ENCODE measurements at regions not wholly inside any gene's neighbourhood (a gene's known extent, or its start where the extent isn't known, plus 50 kb on each side); places are given as distances from the start of the nearest gene placed in this dataset.

- H3K27me3 ChIP-seq (ENCODE audit: control insufficient read depth, insufficient read depth, low read length), result no peaks in the 10 kb centered on the region
- no CpG with 5 or more reads among the region's 10 CpGs for WGBS (ENCODE audit: insufficient coverage, insufficient read length)
Measured at GRCh38 chr5:3056866-3057265, 305.4 kb upstream of the IRX2 start.

GRCh38 chr5:3051400-3051799, 299.9 kb upstream of the IRX2 start:
- H3K36me3 ChIP-seq (ENCODE audit: control insufficient read depth, insufficient read depth, low read length), result no peaks in the 10 kb centered on the region
- no peaks in the 10 kb centered on the region for H3K9me3 ChIP-seq (ENCODE audit: control insufficient read depth, insufficient read depth, low read length)
- no peaks in the 10 kb centered on the region for H3K4me1 ChIP-seq (ENCODE audit: control insufficient read depth, insufficient read depth, low read length)
- no CpG with 5 or more reads among the region's 16 CpGs for WGBS (ENCODE audit: insufficient coverage, insufficient read length)
- H3K27ac ChIP-seq (ENCODE audit: low read length), result no peak overlapping the region
- H3K4me3 ChIP-seq (ENCODE audit: low read length), result no peak overlapping the region
- no peak for DNase-seq (ENCODE audit: low read depth, low spot score)
- no peaks in the 10 kb centered on the region for H3K27me3 ChIP-seq (ENCODE audit: control insufficient read depth, insufficient read depth, low read length)

More at GRCh38 chr5:3056866-3057265, 305.4 kb upstream of the IRX2 start:
- no peak overlapping the region for H3K27ac ChIP-seq (ENCODE audit: low read length)
- no peaks in the 10 kb centered on the region for H3K9me3 ChIP-seq (ENCODE audit: control insufficient read depth, insufficient read depth, low read length)
- DNase-seq (ENCODE audit: low read depth, low spot score), result no peak
- no peaks in the 10 kb centered on the region for H3K4me1 ChIP-seq (ENCODE audit: control insufficient read depth, insufficient read depth, low read length)
- H3K36me3 ChIP-seq (ENCODE audit: control insufficient read depth, insufficient read depth, low read length), result no peaks in the 10 kb centered on the region
- H3K4me3 ChIP-seq (ENCODE audit: low read length), result no peak overlapping the region

- no peaks in the 10 kb centered on the region for H3K36me3 ChIP-seq (ENCODE audit: control insufficient read depth, insufficient read depth, low read length)
- DNase-seq (ENCODE audit: low read depth, low spot score), result no peak
- H3K27me3 ChIP-seq (ENCODE audit: control insufficient read depth, insufficient read depth, low read length), result no peaks in the 10 kb centered on the region
- H3K9me3 ChIP-seq (ENCODE audit: control insufficient read depth, insufficient read depth, low read length), result no peaks in the 10 kb centered on the region
- no CpG with 5 or more reads among the region's 13 CpGs for WGBS (ENCODE audit: insufficient coverage, insufficient read length)
- no peak overlapping the region for H3K27ac ChIP-seq (ENCODE audit: low read length)
- H3K4me1 ChIP-seq (ENCODE audit: control insufficient read depth, insufficient read depth, low read length), result no peaks in the 10 kb centered on the region
- no peak overlapping the region for H3K4me3 ChIP-seq (ENCODE audit: low read length)
Measured at GRCh38 chr5:3050863-3051262, 299.4 kb upstream of the IRX2 start.

GRCh38 chr5:3049261-3049660, 297.8 kb upstream of the IRX2 start:
- no peak overlapping the region for H3K27ac ChIP-seq (ENCODE audit: low read length)
- H3K9me3 ChIP-seq (ENCODE audit: control insufficient read depth, insufficient read depth, low read length), result no peaks in the 10 kb centered on the region
- H3K27me3 ChIP-seq (ENCODE audit: control insufficient read depth, insufficient read depth, low read length), result no peaks in the 10 kb centered on the region
- H3K4me3 ChIP-seq (ENCODE audit: low read length), result no peak overlapping the region
- no peaks in the 10 kb centered on the region for H3K36me3 ChIP-seq (ENCODE audit: control insufficient read depth, insufficient read depth, low read length)
- no CpG with 5 or more reads among the region's 11 CpGs for WGBS (ENCODE audit: insufficient coverage, insufficient read length)
- H3K4me1 ChIP-seq (ENCODE audit: control insufficient read depth, insufficient read depth, low read length), result no peaks in the 10 kb centered on the region
- no peak for DNase-seq (ENCODE audit: low read depth, low spot score)

GRCh38 chr5:3047212-3047774, 295.8 kb upstream of the IRX2 start:
- Histone ChIP-seq H3K36me3 (ENCODE audit: control insufficient read depth, insufficient read depth, low read length) (no peaks in the 10 kb centered on the region), H3K27me3 (ENCODE audit: control insufficient read depth, insufficient read depth, low read length) (no peaks in the 10 kb centered on the region), H3K4me1 (ENCODE audit: control insufficient read depth, insufficient read depth, low read length) (no peaks in the 10 kb centered on the region), H3K4me3 (ENCODE audit: low read length) (no peak overlapping the region), H3K27ac (ENCODE audit: low read length) (no peak overlapping the region), H3K9me3 (ENCODE audit: control insufficient read depth, insufficient read depth, low read length) (no peaks in the 10 kb centered on the region)
- WGBS (ENCODE audit: insufficient coverage, insufficient read length), result no CpG with 5 or more reads among the region's 8 CpGs
- DNase-seq (ENCODE audit: low read depth, low spot score), result no peak

- no peaks in the 10 kb centered on the region for H3K4me1 ChIP-seq (ENCODE audit: control insufficient read depth, insufficient read depth, low read length)
- H3K36me3 ChIP-seq (ENCODE audit: control insufficient read depth, insufficient read depth, low read length), result no peaks in the 10 kb centered on the region
- no peak overlapping the region for H3K27ac ChIP-seq (ENCODE audit: low read length)
- H3K27me3 ChIP-seq (ENCODE audit: control insufficient read depth, insufficient read depth, low read length), result no peaks in the 10 kb centered on the region
- no peaks in the 10 kb centered on the region for H3K9me3 ChIP-seq (ENCODE audit: control insufficient read depth, insufficient read depth, low read length)
- no peak overlapping the region for H3K4me3 ChIP-seq (ENCODE audit: low read length)
- DNase-seq (ENCODE audit: low read depth, low spot score), result no peak
Measured at GRCh38 chr5:3043600-3043999, 292.1 kb upstream of the IRX2 start.

- H3K4me1 ChIP-seq (ENCODE audit: control insufficient read depth, insufficient read depth, low read length), result no peaks in the 10 kb centered on the region
- no peak overlapping the region for H3K27ac ChIP-seq (ENCODE audit: low read length)
- H3K27me3 ChIP-seq (ENCODE audit: control insufficient read depth, insufficient read depth, low read length), result no peaks in the 10 kb centered on the region
- WGBS (ENCODE audit: insufficient coverage, insufficient read length), result no CpG with 5 or more reads among the region's 4 CpGs
- no peak for DNase-seq (ENCODE audit: low read depth, low spot score)
- H3K4me3 ChIP-seq (ENCODE audit: low read length), result no peak overlapping the region
- no peaks in the 10 kb centered on the region for H3K36me3 ChIP-seq (ENCODE audit: control insufficient read depth, insufficient read depth, low read length)
- no peaks in the 10 kb centered on the region for H3K9me3 ChIP-seq (ENCODE audit: control insufficient read depth, insufficient read depth, low read length)
Measured at GRCh38 chr5:3041001-3041400, 289.5 kb upstream of the IRX2 start.

- H3K36me3 ChIP-seq (ENCODE audit: control insufficient read depth, insufficient read depth, low read length), result no peaks in the 10 kb centered on the region
- no CpG with 5 or more reads among the region's 14 CpGs for WGBS (ENCODE audit: insufficient coverage, insufficient read length)
- H3K27ac ChIP-seq (ENCODE audit: low read length), result no peak overlapping the region
- no peaks in the 10 kb centered on the region for H3K4me1 ChIP-seq (ENCODE audit: control insufficient read depth, insufficient read depth, low read length)
- H3K27me3 ChIP-seq (ENCODE audit: control insufficient read depth, insufficient read depth, low read length), result no peaks in the 10 kb centered on the region
- DNase-seq (ENCODE audit: low read depth, low spot score), result no peak
- no peak overlapping the region for H3K4me3 ChIP-seq (ENCODE audit: low read length)
- H3K9me3 ChIP-seq (ENCODE audit: control insufficient read depth, insufficient read depth, low read length), result no peaks in the 10 kb centered on the region
Measured at GRCh38 chr5:3036041-3036788, 284.7 kb upstream of the IRX2 start.

GRCh38 chr5:3035452-3035851, 284.0 kb upstream of the IRX2 start:
- no peaks in the 10 kb centered on the region for H3K9me3 ChIP-seq (ENCODE audit: control insufficient read depth, insufficient read depth, low read length)
- WGBS (ENCODE audit: insufficient coverage, insufficient read length), result no CpG with 5 or more reads among the region's 5 CpGs
- no peaks in the 10 kb centered on the region for H3K4me1 ChIP-seq (ENCODE audit: control insufficient read depth, insufficient read depth, low read length)
- no peaks in the 10 kb centered on the region for H3K27me3 ChIP-seq (ENCODE audit: control insufficient read depth, insufficient read depth, low read length)
- H3K36me3 ChIP-seq (ENCODE audit: control insufficient read depth, insufficient read depth, low read length), result no peaks in the 10 kb centered on the region
- no peak for DNase-seq (ENCODE audit: low read depth, low spot score)
- H3K4me3 ChIP-seq (ENCODE audit: low read length), result no peak overlapping the region
- no peak overlapping the region for H3K27ac ChIP-seq (ENCODE audit: low read length)

- H3K4me3 ChIP-seq (ENCODE audit: low read length), result no peak overlapping the region
- H3K9me3 ChIP-seq (ENCODE audit: control insufficient read depth, insufficient read depth, low read length), result no peaks in the 10 kb centered on the region
- no peaks in the 10 kb centered on the region for H3K36me3 ChIP-seq (ENCODE audit: control insufficient read depth, insufficient read depth, low read length)
- no peaks in the 10 kb centered on the region for H3K4me1 ChIP-seq (ENCODE audit: control insufficient read depth, insufficient read depth, low read length)
- no peak for DNase-seq (ENCODE audit: low read depth, low spot score)
- no peak overlapping the region for H3K27ac ChIP-seq (ENCODE audit: low read length)
- WGBS (ENCODE audit: insufficient coverage, insufficient read length), result no CpG with 5 or more reads among the region's 1 CpG
- H3K27me3 ChIP-seq (ENCODE audit: control insufficient read depth, insufficient read depth, low read length), result no peaks in the 10 kb centered on the region
Measured at GRCh38 chr5:3034881-3035280, 283.4 kb upstream of the IRX2 start.

GRCh38 chr5:3034449-3034848, 283.0 kb upstream of the IRX2 start:
- Histone ChIP-seq H3K9me3 (ENCODE audit: control insufficient read depth, insufficient read depth, low read length) (no peaks in the 10 kb centered on the region), H3K4me3 (ENCODE audit: low read length) (no peak overlapping the region), H3K27me3 (ENCODE audit: control insufficient read depth, insufficient read depth, low read length) (no peaks in the 10 kb centered on the region), H3K27ac (ENCODE audit: low read length) (no peak overlapping the region), H3K36me3 (ENCODE audit: control insufficient read depth, insufficient read depth, low read length) (no peaks in the 10 kb centered on the region), H3K4me1 (ENCODE audit: control insufficient read depth, insufficient read depth, low read length) (no peaks in the 10 kb centered on the region)
- WGBS (ENCODE audit: insufficient coverage, insufficient read length), result no CpG with 5 or more reads among the region's 3 CpGs
- no peak for DNase-seq (ENCODE audit: low read depth, low spot score)

Measured in iPS DF 6.9 (cell line).